Head of caudate nucleus (tissue), 42 donors: ENCODE measurements at regions not wholly inside any gene's neighbourhood (a gene's known extent, or its start where the extent isn't known, plus 50 kb on each side); places are given as distances from the start of the nearest gene placed in this dataset.
"Not testable (repeated sequence)": the region's sequence is repeated elsewhere in the genome, so short reads cannot be mapped to it uniquely, and the experiment has no call there.

Experiments
- DNase-seq, 42 donors: peaks; one replicate each; pipeline versions ENCODE4 v3.0.0 to v3.0.0-alpha.2; 2020 to 2021; ENCODE audit warnings: mixed read lengths in 7 of 42
- intact Hi-C: fragments of 100-400 bp; cut with DNase I; formaldehyde crosslinking; loops from one replicate; pipeline ENCODE4 v1.15.0; 2022

- peak in 2 of 42 donors; percentile 3 to 12 for DNase-seq
- intact Hi-C loops: no loop called here
Measured at GRCh38 chr2:241992753-241993152, 123.2 kb downstream of the RTP5 start.

- peak in 2 of 42 donors; percentile 4 to 12 for DNase-seq
- intact Hi-C loops: no loop called here
Measured at GRCh38 chr2:241993386-241994005, 124.0 kb downstream of the RTP5 start.

- intact Hi-C loops: no loop called here
- DNase-seq: peak in 3 of 42 donors; percentile 3 to 38 (median 3)
Measured at GRCh38 chr2:241994086-241994485, 124.6 kb downstream of the RTP5 start.

- intact Hi-C loops: no loop called here
- peak in 1 of 42 donors; percentile 5 for DNase-seq
Measured at GRCh38 chr2:241994556-241995213, 125.2 kb downstream of the RTP5 start.

GRCh38 chr2:241996100-241996499 is 126.6 kb downstream of the RTP5 start:
- intact Hi-C loops: no loop called here
- peak in 1 of 42 donors; percentile 17 for DNase-seq

- intact Hi-C loops: no loop called here
- DNase-seq: peak in 4 of 42 donors; percentile 5 to 30 (median 12)
Measured at GRCh38 chr2:241997017-241997416, 127.5 kb downstream of the RTP5 start.

GRCh38 chr2:241999184-241999583 is 129.7 kb downstream of the RTP5 start:
- intact Hi-C loops: no loop called here
- DNase-seq: peak in 5 of 42 donors; percentile 10 to 34 (median 22)

GRCh38 chr2:242001853-242002252 is 132.3 kb downstream of the RTP5 start:
- intact Hi-C loops: no loop called here
- DNase-seq: peak in 2 of 42 donors; percentile 4 to 28

GRCh38 chr2:242002944-242003343 is 133.4 kb downstream of the RTP5 start:
- peak in 3 of 42 donors; percentile 7 to 18 (median 13) for DNase-seq
- intact Hi-C loops: no loop called here

- peak in 6 of 42 donors; percentile 3 to 17 (median 6) for DNase-seq
- intact Hi-C loops: no loop called here
Measured at GRCh38 chr2:242004223-242004901, 134.8 kb downstream of the RTP5 start.

- DNase-seq: no peak
Measured at GRCh38 chr2:242004902-242005230, 135.3 kb downstream of the RTP5 start.

GRCh38 chr2:242006091-242006634 is 136.6 kb downstream of the RTP5 start:
- intact Hi-C loops: not testable (repeated sequence)
- peak in 3 of 42 donors; percentile 3 to 11 (median 5) for DNase-seq

More at GRCh38 chr2:242004902-242005230, 135.3 kb downstream of the RTP5 start:
- intact Hi-C loops: no loop called here

GRCh38 chr2:242008908-242009307 is 139.4 kb downstream of the RTP5 start:
- intact Hi-C loops: not testable (repeated sequence)
- DNase-seq: peak in 2 of 42 donors; percentile 2

GRCh38 chr2:242009846-242010245 is 140.3 kb downstream of the RTP5 start:
- intact Hi-C loops, DNase-seq: not testable (repeated sequence)

GRCh38 chr2:242010252-242011166 is 141.0 kb downstream of the RTP5 start:
- intact Hi-C loops, DNase-seq: not testable (repeated sequence)

- peak in 6 of 42 donors; percentile 11 to 35 (median 25) for DNase-seq
- intact Hi-C loops: no loop called here
Measured at GRCh38 chr2:242011167-242011513, 141.6 kb downstream of the RTP5 start.

- intact Hi-C loops: no loop called here
- DNase-seq: peak in 6 of 42 donors; percentile 7 to 40 (median 14)
Measured at GRCh38 chr2:242011516-242011915, 142.0 kb downstream of the RTP5 start.

- DNase-seq: peak in 9 of 42 donors; percentile 1 to 41 (median 11)
- intact Hi-C loops: no loop called here
Measured at GRCh38 chr2:242011991-242012764, 142.6 kb downstream of the RTP5 start.
